ENCODE measurements at regions not wholly inside any gene's neighbourhood (a gene's known extent, or its start where the extent isn't known, plus 50 kb on each side); places are given as distances from the start of the nearest gene placed in this dataset.
A peak's percentile ranks its signal among the peaks of the same experiment; 100 is the strongest.

DNA sequence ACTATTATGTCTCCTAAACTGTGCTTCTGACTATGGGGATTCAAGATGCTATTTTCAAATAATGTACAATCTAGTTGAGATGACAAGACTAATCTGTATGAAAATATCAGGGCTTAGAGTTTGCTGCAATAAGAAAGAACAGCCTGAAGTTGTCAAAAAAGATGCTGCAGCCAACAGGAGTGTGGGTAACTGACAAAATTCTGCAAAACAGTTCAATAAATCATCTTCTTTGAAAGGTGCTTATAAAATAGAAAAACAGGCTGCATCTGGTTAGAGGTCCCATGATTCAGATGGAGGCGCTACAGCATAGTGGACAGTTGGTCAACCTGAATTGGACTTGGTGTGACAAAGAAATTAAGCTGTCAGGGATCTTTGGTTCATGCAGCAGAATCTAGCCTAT is 511.0 kb downstream of the XPNPEP1 start:
- H3K9me3 ChIP-seq (ENCODE audit: control insufficient read depth in 4 of 4, low read length in 3 of 4) = no peaks in the 10 kb centered on the region
- H3K9ac ChIP-seq (ENCODE audit: low read depth in 1 of 2, low read length in 2 of 2) = no peak overlapping the region
- TF ChIP-seq RAD21 (IDR thresholded peaks at IDR 0.05) = no peak
- TF ChIP-seq FOXA1 (IDR thresholded peaks at IDR 0.05) = no peak
- TF ChIP-seq, protein P1, sequence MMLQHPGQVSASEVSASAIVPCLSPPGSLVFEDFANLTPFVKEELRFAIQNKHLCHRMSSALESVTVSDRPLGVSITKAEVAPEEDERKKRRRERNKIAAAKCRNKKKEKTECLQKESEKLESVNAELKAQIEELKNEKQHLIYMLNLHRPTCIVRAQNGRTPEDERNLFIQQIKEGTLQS (IDR thresholded peaks at IDR 0.05) = no peak
- TF ChIP-seq RXRA (IDR thresholded peaks at IDR 0.05) = no peak
- TF ChIP-seq, protein P2, sequence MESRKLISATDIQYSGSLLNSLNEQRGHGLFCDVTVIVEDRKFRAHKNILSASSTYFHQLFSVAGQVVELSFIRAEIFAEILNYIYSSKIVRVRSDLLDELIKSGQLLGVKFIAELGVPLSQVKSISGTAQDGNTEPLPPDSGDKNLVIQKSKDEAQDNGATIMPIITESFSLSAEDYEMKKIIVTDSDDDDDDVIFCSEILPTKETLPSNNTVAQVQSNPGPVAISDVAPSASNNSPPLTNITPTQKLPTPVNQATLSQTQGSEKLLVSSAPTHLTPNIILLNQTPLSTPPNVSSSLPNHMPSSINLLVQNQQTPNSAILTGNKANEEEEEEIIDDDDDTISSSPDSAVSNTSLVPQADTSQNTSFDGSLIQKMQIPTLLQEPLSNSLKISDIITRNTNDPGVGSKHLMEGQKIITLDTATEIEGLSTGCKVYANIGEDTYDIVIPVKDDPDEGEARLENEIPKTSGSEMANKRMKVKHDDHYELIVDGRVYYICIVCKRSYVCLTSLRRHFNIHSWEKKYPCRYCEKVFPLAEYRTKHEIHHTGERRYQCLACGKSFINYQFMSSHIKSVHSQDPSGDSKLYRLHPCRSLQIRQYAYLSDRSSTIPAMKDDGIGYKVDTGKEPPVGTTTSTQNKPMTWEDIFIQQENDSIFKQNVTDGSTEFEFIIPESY (IDR thresholded peaks at IDR 0.05) = no peak
- TF ChIP-seq FOXA2 (IDR thresholded peaks at IDR 0.05) = no peak
- H3K27ac ChIP-seq (ENCODE audit: low read depth in 1 of 2, low read length in 2 of 2) = no peak overlapping the region
- no peaks in the 10 kb centered on the region for H3K27me3 ChIP-seq (ENCODE audit: control insufficient read depth in 4 of 4, insufficient read depth in 4 of 4, low read length in 3 of 4)
- H3K4me1 ChIP-seq (ENCODE audit: control insufficient read depth in 4 of 4, insufficient read depth in 4 of 4, low read length in 3 of 4) = no peaks in the 10 kb centered on the region
- DNase-seq (ENCODE audit: low spot score) = no peak
- no peak overlapping the region for H3K4me3 ChIP-seq (ENCODE audit: low read depth in 1 of 3, low read length in 3 of 3)
- WGBS = 86% methylated on average over 1 of the region's 1 CpG
- H3K36me3 ChIP-seq (ENCODE audit: control insufficient read depth in 4 of 4, insufficient read depth in 3 of 4, low read depth in 1 of 4, low read length in 3 of 4) = no peaks in the 10 kb centered on the region

DNA sequence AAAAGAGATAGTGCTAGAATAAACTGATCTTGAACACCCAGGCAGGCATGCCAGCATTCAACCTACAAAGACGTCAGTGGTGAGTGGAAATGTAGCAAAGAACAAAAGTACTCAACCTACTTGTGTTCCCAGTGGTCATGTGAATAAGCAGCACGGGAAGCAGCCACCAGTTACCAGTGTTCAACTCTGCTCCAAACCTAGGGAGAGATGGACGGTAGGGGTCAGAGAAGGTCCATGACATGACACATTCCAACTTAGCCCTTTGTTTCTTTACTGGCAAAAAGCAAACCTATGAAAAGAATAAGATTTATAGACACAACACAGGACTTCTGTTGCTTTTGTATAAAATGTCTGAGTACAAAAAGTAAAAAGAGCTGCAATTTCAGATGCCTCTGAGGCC is 511.4 kb downstream of the XPNPEP1 start:
- TF ChIP-seq FOXA2 (IDR thresholded peaks at IDR 0.05) (no peak), RAD21 (IDR thresholded peaks at IDR 0.05) (peak; percentile 16 to 26), TAF1 (conservative IDR thresholded peaks at IDR 0.05) (no peak)
- TF ChIP-seq, protein P2 (IDR thresholded peaks at IDR 0.05) = no peak
- no peak overlapping the region for H3K4me3 ChIP-seq (ENCODE audit: low read depth in 1 of 3, low read length in 3 of 3)
- no peaks in the 10 kb centered on the region for H3K4me1 ChIP-seq (ENCODE audit: control insufficient read depth in 4 of 4, insufficient read depth in 4 of 4, low read length in 3 of 4)
- no peaks in the 10 kb centered on the region for H3K9me3 ChIP-seq (ENCODE audit: control insufficient read depth in 4 of 4, low read length in 3 of 4)
- no peak overlapping the region for H3K9ac ChIP-seq (ENCODE audit: low read depth in 1 of 2, low read length in 2 of 2)
- DNase-seq (ENCODE audit: low spot score) = no peak
- no peaks in the 10 kb centered on the region for H3K27me3 ChIP-seq (ENCODE audit: control insufficient read depth in 4 of 4, insufficient read depth in 4 of 4, low read length in 3 of 4)
- no peaks in the 10 kb centered on the region for H3K36me3 ChIP-seq (ENCODE audit: control insufficient read depth in 4 of 4, insufficient read depth in 3 of 4, low read depth in 1 of 4, low read length in 3 of 4)
- 19% methylated on average over 3 of the region's 3 CpGs for WGBS
- no peak overlapping the region for H3K27ac ChIP-seq (ENCODE audit: low read depth in 1 of 2, low read length in 2 of 2)

GRCh38 chr10:109405338-109405737 is 518.0 kb downstream of the XPNPEP1 start:
- DNase-seq (ENCODE audit: low spot score) = no peak
- H3K4me3 ChIP-seq (ENCODE audit: low read depth in 1 of 3, low read length in 3 of 3) = no peak overlapping the region
- no peak overlapping the region for H3K27ac ChIP-seq (ENCODE audit: low read depth in 1 of 2, low read length in 2 of 2)
- no peaks in the 10 kb centered on the region for H3K4me1 ChIP-seq (ENCODE audit: control insufficient read depth in 4 of 4, insufficient read depth in 4 of 4, low read length in 3 of 4)
- no peaks in the 10 kb centered on the region for H3K9me3 ChIP-seq (ENCODE audit: control insufficient read depth in 4 of 4, low read length in 3 of 4)
- 72% methylated on average over 2 of the region's 2 CpGs for WGBS
- no peak overlapping the region for H3K9ac ChIP-seq (ENCODE audit: low read depth in 1 of 2, low read length in 2 of 2)
- no peaks in the 10 kb centered on the region for H3K27me3 ChIP-seq (ENCODE audit: control insufficient read depth in 4 of 4, insufficient read depth in 4 of 4, low read length in 3 of 4)
- H3K36me3 ChIP-seq (ENCODE audit: control insufficient read depth in 4 of 4, insufficient read depth in 3 of 4, low read depth in 1 of 4, low read length in 3 of 4) = no peaks in the 10 kb centered on the region
- no peak for TF ChIP-seq SP1 (IDR thresholded peaks at IDR 0.05)
- TF ChIP-seq GABPA (IDR thresholded peaks at IDR 0.05 in 1 of 2, conservative IDR thresholded peaks at IDR 0.05 in 1 of 2) = no peak
- no peak for TF ChIP-seq FOXA1 (IDR thresholded peaks at IDR 0.05)
- no peak for TF ChIP-seq TAF1 (conservative IDR thresholded peaks at IDR 0.05)

- Histone ChIP-seq H3K27me3 (ENCODE audit: control insufficient read depth in 4 of 4, insufficient read depth in 4 of 4, low read length in 3 of 4) (no peaks in the 10 kb centered on the region), H3K9me3 (ENCODE audit: control insufficient read depth in 4 of 4, low read length in 3 of 4) (no peaks in the 10 kb centered on the region), H3K4me3 (ENCODE audit: low read depth in 1 of 3, low read length in 3 of 3) (no peak overlapping the region), H3K4me1 (ENCODE audit: control insufficient read depth in 4 of 4, insufficient read depth in 4 of 4, low read length in 3 of 4) (no peaks in the 10 kb centered on the region), H3K36me3 (ENCODE audit: control insufficient read depth in 4 of 4, insufficient read depth in 3 of 4, low read depth in 1 of 4, low read length in 3 of 4) (no peaks in the 10 kb centered on the region), H3K9ac (ENCODE audit: low read depth in 1 of 2, low read length in 2 of 2) (no peak overlapping the region), H3K27ac (ENCODE audit: low read depth in 1 of 2, low read length in 2 of 2) (no peak overlapping the region)
- WGBS = 56% methylated on average over 2 of the region's 2 CpGs
- no peak for DNase-seq (ENCODE audit: low spot score)
- TF ChIP-seq NR2F2 (IDR thresholded peaks at IDR 0.05) (no peak), TAF1 (conservative IDR thresholded peaks at IDR 0.05) (no peak)
- TF ChIP-seq, protein P2 (IDR thresholded peaks at IDR 0.05) = no peak
Observed at GRCh38 chr10:109403551-109403950, 519.8 kb downstream of the XPNPEP1 start.

Data from liver (tissue), 7 donors.